Peyer's patch (tissue), 4 donors: ENCODE measurements at regions not wholly inside any gene's neighbourhood (a gene's known extent, or its start where the extent isn't known, plus 50 kb on each side); places are given as distances from the start of the nearest gene placed in this dataset.

Experiments
- DNase-seq, 3 donors: peaks; one replicate each; pipeline ENCODE4 v3.0.0-alpha.2; 2017 to 2019
- H3K27ac ChIP-seq, 4 donors: fragments of 200-600 bp; sonication (generic); one replicate each; pipeline ENCODE4 v1.5.1; 2016 to 2019
- H3K27me3 ChIP-seq, 2 donors: fragments of 200-600 bp; sonication (generic); one replicate each; pipeline ENCODE4 v1.5.1; 2019
- H3K36me3 ChIP-seq, 3 donors: fragments of 200-600 bp; sonication (generic); one replicate each; pipeline ENCODE4 v1.5.1; 2016 to 2019
- H3K4me1 ChIP-seq, 4 donors: fragments of 200-600 bp; sonication (generic); one replicate each; pipeline ENCODE4 v1.5.1; 2016 to 2019
- H3K4me3 ChIP-seq, 4 donors: fragments of 200-600 bp; sonication (generic); 1 replicate in 3 of 4; 2 replicates in 1 of 4; pipeline ENCODE4 v1.5.1; 2016 to 2019; ENCODE audit warnings: mild to moderate bottlenecking in 1 of 4
- H3K9me3 ChIP-seq, 4 donors: fragments of 200-600 bp; sonication (generic); one replicate each; pipeline ENCODE4 v1.5.1; 2016 to 2019; ENCODE audit warnings: mild to moderate bottlenecking in 1 of 4
- POLR2A ChIP-seq, 2 donors: fragments of 450-650 bp; IDR thresholded peaks; one replicate each; pipeline ENCODE4 v1.5.1; 2017; ENCODE audit warnings: antibody characterized with exemption in 2 of 2, mild to moderate bottlenecking in 2 of 2, moderate library complexity in 2 of 2
- TF ChIP-seq, protein P1 (sequence below), 6 experiments: fragments of 450-650 bp in 4 of 6; fragments of 200-600 bp in 2 of 6; sonication (generic) in 1 of 6; IDR thresholded peaks; one replicate each; pipeline ENCODE4 v1.5.1; 2017 to 2019; ENCODE audit warnings: antibody characterized with exemption in 6 of 6, mild to moderate bottlenecking in 3 of 6, moderate library complexity in 1 of 6

DNA sequence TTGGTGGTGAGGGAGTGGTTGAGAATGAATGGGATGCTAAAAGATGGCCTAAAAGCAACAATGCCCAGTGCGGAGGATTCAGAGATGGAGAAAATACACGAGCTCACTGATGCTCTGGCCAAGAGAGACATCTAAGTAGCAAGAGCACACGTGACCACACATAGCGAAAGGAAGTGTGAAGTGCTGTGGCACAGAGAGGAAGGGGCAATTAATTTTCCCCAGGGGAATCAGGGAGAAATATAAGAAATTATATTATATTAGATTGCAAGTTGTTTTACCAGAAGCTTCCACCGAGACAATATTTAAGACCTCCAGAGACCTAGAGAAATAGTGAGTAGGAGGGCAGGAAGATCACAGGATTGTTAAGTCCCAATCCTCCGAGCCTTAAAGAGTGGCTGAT is 80.6 kb downstream of the RCN1 start:
- H3K4me3 ChIP-seq = no peak overlapping the region
- H3K27ac ChIP-seq = no peak overlapping the region
- no peak for DNase-seq
- no peaks in the 10 kb centered on the region for H3K36me3 ChIP-seq
- no peaks in the 10 kb centered on the region for H3K9me3 ChIP-seq
- no peaks in the 10 kb centered on the region for H3K27me3 ChIP-seq
- no peaks in the 10 kb centered on the region for H3K4me1 ChIP-seq
- no peak for TF ChIP-seq POLR2A (IDR thresholded peaks at IDR 0.05)
- TF ChIP-seq, protein P1, sequence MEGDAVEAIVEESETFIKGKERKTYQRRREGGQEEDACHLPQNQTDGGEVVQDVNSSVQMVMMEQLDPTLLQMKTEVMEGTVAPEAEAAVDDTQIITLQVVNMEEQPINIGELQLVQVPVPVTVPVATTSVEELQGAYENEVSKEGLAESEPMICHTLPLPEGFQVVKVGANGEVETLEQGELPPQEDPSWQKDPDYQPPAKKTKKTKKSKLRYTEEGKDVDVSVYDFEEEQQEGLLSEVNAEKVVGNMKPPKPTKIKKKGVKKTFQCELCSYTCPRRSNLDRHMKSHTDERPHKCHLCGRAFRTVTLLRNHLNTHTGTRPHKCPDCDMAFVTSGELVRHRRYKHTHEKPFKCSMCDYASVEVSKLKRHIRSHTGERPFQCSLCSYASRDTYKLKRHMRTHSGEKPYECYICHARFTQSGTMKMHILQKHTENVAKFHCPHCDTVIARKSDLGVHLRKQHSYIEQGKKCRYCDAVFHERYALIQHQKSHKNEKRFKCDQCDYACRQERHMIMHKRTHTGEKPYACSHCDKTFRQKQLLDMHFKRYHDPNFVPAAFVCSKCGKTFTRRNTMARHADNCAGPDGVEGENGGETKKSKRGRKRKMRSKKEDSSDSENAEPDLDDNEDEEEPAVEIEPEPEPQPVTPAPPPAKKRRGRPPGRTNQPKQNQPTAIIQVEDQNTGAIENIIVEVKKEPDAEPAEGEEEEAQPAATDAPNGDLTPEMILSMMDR (IDR thresholded peaks at IDR 0.05) = no peak

DNA sequence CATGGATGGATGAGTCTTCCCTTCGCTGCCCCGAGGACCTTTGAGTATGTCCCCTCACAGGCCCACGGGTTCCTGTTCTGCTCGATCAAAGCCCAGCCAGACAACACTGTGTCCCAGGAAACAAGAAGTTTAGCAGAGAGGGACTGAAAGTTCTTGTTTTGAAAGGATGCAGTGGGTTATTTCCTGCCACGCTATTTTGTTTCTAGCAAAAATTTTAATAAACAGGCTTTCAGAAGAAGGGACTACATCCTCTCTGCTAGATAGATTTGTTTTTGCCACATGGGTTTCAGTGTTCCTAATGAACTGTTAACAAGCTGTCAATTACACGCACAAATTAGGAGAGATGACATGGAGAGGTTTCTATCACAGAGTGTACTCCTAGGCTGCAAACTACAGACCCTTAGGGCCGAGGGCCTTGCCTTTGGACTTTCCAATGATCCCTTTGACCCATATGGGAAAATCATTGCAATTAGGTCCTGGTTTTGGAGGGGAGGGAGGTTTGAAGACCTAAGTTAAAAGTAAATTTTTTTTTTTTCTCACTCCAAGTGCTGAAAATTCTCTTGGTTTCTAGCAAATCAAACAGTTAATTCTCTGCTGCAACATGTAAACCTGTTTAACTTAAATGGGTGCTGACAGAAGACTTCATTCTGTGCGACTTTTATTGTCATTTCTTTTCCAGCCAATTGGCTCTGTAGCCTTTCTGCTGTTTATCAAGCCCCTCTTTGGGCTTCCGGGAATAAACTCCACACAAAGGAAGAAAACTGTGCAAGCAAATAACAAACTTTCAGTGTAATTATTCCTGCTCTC is 81.4 kb downstream of the RCN1 start:
- no peak for DNase-seq
- Histone ChIP-seq H3K27ac (no peak overlapping the region), H3K27me3 (no peaks in the 10 kb centered on the region), H3K9me3 (no peaks in the 10 kb centered on the region), H3K4me3 (no peak overlapping the region), H3K4me1 (no peaks in the 10 kb centered on the region), H3K36me3 (no peaks in the 10 kb centered on the region)
- TF ChIP-seq, protein P1 (IDR thresholded peaks at IDR 0.05) = no peak
- no peak for TF ChIP-seq POLR2A (IDR thresholded peaks at IDR 0.05)

DNA sequence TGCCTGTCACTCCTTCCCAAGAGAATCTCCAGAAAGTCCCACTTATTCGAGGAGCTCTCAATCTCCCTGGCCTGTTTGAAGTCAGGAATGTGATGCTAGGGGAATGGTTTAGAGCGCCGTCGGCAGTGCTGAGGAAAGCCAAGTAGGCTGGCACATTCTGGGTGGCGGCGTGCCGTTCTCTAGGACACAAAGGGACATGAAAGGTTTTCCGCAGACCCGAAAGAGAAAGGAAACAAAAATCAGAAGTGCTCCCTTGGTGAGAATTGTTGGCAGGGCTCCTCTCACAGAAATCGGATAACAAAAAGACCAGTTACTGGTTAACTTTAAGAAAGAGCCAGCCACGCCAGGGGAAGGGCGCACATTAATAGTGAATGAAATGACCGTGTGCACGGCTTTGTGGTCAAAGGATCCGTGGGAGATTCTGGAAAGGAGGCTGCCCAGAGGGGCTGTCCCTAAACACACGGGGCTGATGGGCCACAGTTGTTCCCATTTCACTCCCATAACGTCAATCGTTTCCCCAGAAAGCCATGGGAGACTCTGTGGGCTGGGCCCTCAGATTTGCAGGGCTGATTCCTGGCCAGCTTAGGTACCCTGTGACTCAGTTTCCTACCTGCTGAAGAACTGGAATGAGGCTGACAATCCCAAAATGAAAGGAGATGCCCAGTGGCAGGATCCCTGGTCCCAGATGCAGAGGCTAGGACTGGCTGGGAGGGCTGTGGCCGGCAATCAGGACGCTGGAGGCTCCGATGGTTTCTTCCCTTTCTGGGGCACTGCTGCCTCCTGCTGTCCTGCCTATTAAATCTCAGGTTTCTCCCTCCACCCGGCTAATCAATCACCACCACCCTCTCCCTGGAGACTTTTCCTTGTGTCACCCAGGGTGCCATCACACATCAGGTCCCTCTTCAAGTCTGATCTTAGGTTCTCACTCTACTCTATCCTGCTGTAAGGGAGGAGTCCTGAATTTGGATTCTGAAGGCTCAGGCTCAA is 82.3 kb downstream of the RCN1 start:
- H3K27ac ChIP-seq = no peak overlapping the region
- H3K9me3 ChIP-seq = no peaks in the 10 kb centered on the region
- H3K4me3 ChIP-seq = peak overlapping the region in 2 of 4 donors; percentile 17 to 20
- no peaks in the 10 kb centered on the region for H3K27me3 ChIP-seq
- peak in 2 of 3 donors; percentile 58 to 60 for DNase-seq
- H3K4me1 ChIP-seq = no peaks in the 10 kb centered on the region
- TF ChIP-seq, protein P1 (IDR thresholded peaks at IDR 0.05) = peak in 5 of 6 experiments; percentile 8 to 53 (median 47)
- no peak for TF ChIP-seq POLR2A (IDR thresholded peaks at IDR 0.05)
- H3K36me3 ChIP-seq = no peaks in the 10 kb centered on the region

DNA sequence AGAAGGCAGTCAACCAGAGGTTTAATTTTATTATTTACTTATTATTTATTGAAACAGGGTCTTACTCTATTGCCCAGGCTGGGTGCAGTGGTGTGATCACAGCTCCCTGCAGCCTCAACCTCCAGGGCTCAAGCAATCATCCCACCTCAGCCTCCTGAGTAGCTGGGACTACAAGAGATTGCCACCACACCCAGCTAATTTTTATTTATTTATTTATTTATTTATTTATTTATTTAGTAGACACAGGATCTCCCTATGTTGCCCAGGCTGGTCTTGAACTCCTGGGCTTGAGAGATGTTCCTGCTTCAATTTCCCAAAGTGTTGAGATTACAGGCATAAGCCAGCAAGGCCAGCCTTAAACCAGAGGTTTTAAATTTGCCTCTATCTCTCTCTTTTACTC is 83.1 kb downstream of the RCN1 start:
- Histone ChIP-seq H3K4me1 (no peaks in the 10 kb centered on the region), H3K36me3 (no peaks in the 10 kb centered on the region), H3K27me3 (no peaks in the 10 kb centered on the region), H3K4me3 (no peak overlapping the region), H3K9me3 (no peaks in the 10 kb centered on the region), H3K27ac (no peak overlapping the region)
- no peak for DNase-seq
- TF ChIP-seq, protein P1 (IDR thresholded peaks at IDR 0.05) = no peak
- no peak for TF ChIP-seq POLR2A (IDR thresholded peaks at IDR 0.05)

DNA sequence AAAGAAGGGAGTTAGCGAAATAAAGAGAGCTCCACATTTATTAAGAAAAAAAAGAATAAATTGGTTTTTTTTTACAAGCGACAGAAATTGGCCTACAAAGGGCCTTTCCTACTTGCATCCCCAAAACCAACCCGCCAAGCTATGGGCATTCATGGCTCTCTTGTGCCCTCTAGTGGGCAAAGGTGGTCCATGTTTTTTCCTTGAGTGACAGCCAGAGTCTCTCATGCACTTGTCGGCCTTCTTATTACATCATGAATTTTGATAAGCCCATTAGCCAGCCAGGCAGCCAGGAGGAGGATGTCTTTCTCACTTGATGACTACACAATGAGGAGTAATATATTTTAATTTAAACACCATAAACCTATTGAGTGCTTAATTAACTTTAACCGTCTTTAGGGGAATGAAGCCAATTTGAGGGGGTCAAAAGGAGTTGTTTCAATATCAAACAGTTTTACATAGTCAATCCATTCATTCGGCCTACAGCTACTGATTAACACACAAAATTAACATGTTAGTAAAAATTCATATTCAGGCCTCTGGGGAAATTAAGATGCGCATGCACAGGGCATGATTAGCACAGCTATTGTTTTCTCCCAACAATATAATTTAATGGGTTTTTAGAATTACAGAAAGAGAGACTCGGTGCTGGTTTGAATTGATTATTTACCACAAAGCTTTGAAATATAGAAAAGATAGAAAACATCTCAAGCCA is 85.5 kb downstream of the RCN1 start:
- no peaks in the 10 kb centered on the region for H3K9me3 ChIP-seq
- H3K4me1 ChIP-seq = no peaks in the 10 kb centered on the region
- no peaks in the 10 kb centered on the region for H3K27me3 ChIP-seq
- DNase-seq = peak; percentile 57 to 92 (median 68)
- TF ChIP-seq, protein P1 (IDR thresholded peaks at IDR 0.05) = peak; percentile 66 to 87 (median 82)
- no peak for TF ChIP-seq POLR2A (IDR thresholded peaks at IDR 0.05)
- H3K36me3 ChIP-seq = no peaks in the 10 kb centered on the region
- no peak overlapping the region for H3K27ac ChIP-seq
- H3K4me3 ChIP-seq = no peak overlapping the region
